ES-I3 (cell line): ENCODE measurements at regions not wholly inside any gene's neighbourhood (a gene's known extent, or its start where the extent isn't known, plus 50 kb on each side); places are given as distances from the start of the nearest gene placed in this dataset.
"Not testable (repeated sequence)": the region's sequence is repeated elsewhere in the genome, so short reads cannot be mapped to it uniquely, and the experiment has no call there.

ENCODE experiments used
- H3K36me3 ChIP-seq: 2 replicates; pipeline ENCODE4 v1.6.1; 2013; ENCODE audit warnings: mild to moderate bottlenecking, low read length, control low read depth, moderate library complexity; ENCODE audit not compliant: insufficient read depth
- H3K4me1 ChIP-seq: 2 replicates; pipeline ENCODE4 v1.6.1; 2013; ENCODE audit warnings: mild to moderate bottlenecking, control low read depth, low read length; ENCODE audit not compliant: insufficient read depth
- H3K9ac ChIP-seq: 2 replicates; pipeline ENCODE4 v1.6.1; 2013; ENCODE audit warnings: low read depth, mild to moderate bottlenecking, low read length, moderate library complexity
- H3K9me3 ChIP-seq: 2 replicates; pipeline ENCODE4 v1.6.1; 2013; ENCODE audit warnings: mild to moderate bottlenecking, low read length, moderate library complexity; ENCODE audit not compliant: control insufficient read depth, insufficient read depth

DNA sequence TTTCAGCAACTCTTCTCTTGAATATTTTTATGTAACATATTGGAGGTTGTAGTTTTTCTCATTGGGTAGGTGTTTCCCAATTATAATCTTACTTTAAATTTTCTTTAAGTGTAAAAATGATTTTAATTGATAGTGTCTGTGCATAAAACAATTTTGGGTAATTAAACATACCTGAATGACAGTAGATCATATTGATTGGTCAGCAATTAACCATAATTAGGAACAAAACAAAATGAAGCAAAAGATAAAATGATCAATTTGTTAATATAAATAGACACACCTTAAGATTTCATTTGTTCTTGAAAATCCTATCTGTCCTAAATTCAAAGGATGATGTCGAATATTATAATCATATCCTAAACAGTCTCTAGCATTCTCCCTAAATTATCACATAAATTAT, 468.3 kb downstream of the PDZRN4 start:
- no peaks in the 10 kb centered on the region; the same call in 1 of the 2 replicates for H3K9me3 ChIP-seq
- no peaks in the 10 kb centered on the region for H3K4me1 ChIP-seq
- H3K9ac ChIP-seq: no peak overlapping the region
- H3K36me3 ChIP-seq: no peaks in the 10 kb centered on the region

DNA sequence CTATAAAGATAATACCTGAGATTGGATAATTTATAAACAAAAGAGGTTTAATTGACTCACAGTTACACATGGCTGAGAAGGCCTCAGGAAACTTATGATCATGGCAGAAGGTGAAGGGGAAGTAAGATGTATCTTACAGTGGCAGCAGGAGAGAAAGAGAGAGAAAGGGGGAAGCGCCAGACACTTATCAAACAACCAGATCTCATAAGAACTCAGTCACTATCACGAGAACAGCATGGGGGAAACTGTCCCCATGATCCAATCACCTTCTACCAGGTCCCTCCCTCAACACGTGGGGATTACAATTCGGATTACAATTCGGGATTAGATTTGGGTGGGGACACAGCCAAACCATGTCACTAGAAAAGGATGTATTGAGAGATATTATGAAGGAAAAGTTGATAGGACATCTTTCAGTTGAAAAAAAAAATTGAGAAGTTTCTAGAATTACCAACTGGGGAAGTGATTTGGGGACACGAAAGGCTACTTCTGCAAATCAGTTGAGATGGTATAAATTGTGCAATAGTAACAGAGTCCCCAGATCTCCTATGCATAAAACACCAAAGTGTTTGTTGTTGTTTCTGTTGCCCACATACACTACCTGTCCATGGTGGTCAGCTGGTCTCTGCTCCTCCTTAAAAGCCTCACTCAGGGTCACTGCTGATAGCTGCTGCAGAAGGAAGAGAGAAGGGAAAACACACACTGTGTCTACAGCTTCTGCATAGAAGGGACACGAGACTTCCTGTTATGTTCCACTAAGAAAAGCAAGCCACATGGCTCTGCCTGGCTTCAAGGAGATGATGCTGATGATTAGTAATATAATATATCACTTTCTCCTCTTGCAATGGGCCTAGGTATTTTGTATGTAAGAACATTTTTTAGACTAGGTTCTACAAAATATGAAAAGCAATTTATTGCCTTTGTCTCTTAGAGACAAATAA, 465.5 kb downstream of the PDZRN4 start:
- H3K9ac ChIP-seq: no peak overlapping the region
- no peaks in the 10 kb centered on the region for H3K36me3 ChIP-seq
- no peaks in the 10 kb centered on the region for H3K4me1 ChIP-seq
- no peaks in the 10 kb centered on the region for H3K9me3 ChIP-seq

DNA sequence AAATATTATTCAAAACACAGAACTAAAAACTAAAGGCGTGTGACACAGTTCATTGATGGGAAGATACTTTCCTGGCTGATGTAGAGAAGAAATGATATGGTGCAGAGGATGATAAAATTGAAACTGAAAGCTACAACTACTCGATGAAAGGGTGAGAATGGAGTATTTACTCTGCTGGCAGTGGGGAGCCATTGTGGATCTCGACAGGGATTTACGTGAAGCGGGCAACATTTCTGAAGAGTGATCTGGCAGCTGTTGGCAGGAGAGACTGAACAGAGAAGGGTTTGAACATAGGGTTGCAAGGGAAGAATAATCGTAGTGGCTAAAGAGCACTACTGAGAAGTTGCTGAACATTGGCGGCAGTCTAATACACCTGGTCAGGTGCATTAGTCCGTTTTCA, 464.9 kb downstream of the PDZRN4 start:
- Histone ChIP-seq H3K36me3 (no peaks in the 10 kb centered on the region), H3K9ac (no peak overlapping the region), H3K9me3 (no peaks in the 10 kb centered on the region), H3K4me1 (no peaks in the 10 kb centered on the region)

DNA sequence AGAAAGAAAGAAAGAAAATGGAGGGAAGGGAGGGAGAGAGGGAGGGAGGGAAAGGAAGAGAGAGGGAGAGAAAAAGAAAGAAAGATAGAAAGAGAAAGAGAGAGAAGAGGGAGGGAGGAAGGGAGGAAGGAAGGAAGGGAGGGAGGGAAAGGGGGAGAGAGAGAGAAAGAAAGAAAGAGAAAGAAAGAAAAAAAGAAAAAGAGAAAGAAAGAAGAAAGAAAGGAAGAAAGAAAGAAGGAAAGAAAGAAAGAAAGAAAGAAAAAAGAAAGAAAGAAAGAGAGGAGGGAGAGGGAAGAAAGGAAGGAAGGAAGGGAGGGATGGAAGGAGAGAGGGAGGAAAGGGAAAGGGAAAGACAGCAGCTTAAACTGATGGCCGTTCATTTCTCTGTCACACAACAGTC, 457.5 kb downstream of the PDZRN4 start:
- Histone ChIP-seq H3K9me3 (no peaks in the 10 kb centered on the region), H3K9ac (no peak overlapping the region), H3K36me3 (no peaks in the 10 kb centered on the region), H3K4me1 (no peaks in the 10 kb centered on the region)

DNA sequence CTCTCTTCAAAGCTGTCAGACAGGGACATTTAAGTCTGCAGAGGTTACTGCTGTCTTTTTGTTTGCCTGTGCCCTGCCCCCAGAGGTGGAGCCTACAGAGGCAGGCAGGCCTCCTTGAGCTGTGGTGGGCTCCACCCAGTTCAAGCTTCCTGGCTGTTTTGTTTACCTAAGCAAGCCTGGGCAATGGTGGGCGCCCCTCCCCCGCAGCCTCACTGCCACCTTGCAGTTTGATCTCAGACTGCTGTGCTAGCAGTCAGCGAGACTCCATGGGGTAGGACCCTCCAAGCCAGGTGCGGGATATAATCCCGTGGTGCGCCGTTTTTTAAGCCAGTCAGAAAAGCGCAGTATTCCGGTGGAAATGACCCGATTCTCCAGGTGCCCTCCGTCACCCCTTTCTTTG, 454.7 kb downstream of the PDZRN4 start:
- H3K4me1 ChIP-seq, H3K36me3 ChIP-seq, H3K9ac ChIP-seq, H3K9me3 ChIP-seq: not testable (repeated sequence)

DNA sequence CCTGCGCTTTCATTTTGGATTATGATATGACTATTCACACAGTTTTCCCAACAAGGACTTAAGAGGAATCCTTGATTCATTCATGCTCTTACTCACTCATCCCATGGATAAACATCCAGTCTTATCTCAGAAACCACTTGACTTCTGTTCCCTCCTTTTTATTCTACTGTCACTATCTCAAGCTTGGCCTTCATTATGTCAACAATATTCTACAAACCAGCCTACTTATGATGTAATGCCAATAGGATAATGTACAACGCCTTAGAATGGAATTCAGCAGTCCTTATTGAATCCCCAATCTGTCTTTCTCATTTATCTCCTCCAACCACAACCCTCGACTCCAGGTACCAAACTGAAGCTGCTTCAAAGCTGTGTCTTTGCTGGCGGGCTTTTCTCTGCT, 448.5 kb downstream of the PDZRN4 start:
- Histone ChIP-seq H3K4me1 (no peaks in the 10 kb centered on the region), H3K36me3 (no peaks in the 10 kb centered on the region), H3K9ac (no peak overlapping the region), H3K9me3 (no peaks in the 10 kb centered on the region)

DNA sequence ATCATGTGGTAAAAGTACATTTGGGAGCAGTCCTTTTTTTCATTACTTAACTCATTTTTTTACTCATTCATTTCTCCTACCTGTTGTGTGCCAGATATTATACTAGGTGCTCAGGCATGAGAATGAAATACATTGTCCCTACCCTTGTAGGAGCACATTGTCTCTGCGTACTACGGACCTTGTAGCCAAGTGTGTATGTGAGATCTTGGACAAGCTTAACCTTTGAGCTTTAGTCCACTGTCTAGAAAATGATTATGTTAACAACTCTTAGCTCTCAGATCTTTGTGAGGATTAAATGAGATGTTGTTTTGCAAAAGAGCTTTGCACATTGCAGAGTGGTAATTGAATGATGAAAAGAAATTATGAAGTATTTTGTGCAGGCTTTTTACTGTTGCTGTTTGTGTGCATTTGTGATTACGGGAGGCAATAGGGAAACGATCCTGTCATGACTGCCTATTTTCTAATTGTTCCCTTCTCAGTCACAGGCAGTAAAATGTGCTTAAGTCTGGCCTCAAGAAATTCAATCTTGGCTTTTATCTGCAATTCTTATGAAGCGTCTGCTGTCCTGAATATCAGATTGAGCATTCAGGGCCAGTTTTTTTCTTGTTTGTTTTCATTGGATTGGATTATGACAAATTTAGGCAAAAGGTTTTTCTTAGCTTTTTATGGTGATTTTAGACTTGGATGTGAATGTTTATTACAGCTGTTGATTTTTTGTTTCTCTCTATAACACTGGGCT, 447.7 kb downstream of the PDZRN4 start:
- Histone ChIP-seq H3K4me1 (no peaks in the 10 kb centered on the region), H3K9ac (no peak overlapping the region), H3K9me3 (no peaks in the 10 kb centered on the region), H3K36me3 (no peaks in the 10 kb centered on the region)

DNA sequence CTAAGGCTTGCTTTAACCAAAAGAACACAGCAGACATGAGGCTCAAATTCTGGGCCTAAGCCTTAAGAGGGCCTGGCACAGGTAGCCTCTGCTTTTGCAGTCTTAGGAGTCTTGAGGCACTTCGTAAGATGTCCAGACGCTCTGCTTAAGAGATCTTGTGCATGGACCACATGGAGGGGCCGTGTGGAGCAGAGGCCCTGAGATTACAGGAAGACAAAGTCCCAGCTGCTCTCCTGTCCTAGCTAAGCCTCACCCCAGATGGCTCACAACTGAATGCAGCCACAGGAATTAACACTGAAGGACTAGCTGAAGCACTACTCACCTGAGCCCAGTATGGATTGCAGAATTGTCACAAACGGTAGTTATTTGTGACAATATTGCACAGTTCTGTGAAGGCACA, 446.0 kb downstream of the PDZRN4 start:
- Histone ChIP-seq H3K4me1 (no peaks in the 10 kb centered on the region), H3K9me3 (no peaks in the 10 kb centered on the region), H3K9ac (no peak overlapping the region), H3K36me3 (no peaks in the 10 kb centered on the region)

DNA sequence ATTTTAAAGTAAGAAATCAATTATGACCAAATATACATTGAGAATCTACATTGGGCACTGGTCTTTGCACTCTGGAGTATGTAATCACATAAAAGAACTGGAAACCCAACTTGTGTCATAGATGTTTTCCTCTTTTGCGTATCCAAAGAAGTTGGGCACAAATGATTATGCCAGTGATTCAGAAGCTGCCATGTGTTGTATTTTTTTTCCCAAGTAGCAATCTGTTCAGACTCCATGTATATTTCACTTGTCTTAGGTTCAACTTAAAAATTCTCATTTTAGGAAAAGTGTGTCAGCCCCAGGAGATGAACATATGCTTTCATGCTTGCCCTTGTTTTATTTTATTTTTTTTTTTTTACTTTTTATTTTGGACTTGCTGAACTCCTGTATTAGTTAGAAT, 441.5 kb downstream of the PDZRN4 start:
- Histone ChIP-seq H3K36me3 (no peaks in the 10 kb centered on the region), H3K4me1 (no peaks in the 10 kb centered on the region), H3K9me3 (no peaks in the 10 kb centered on the region; the same call in 1 of the 2 replicates), H3K9ac (no peak overlapping the region)

DNA sequence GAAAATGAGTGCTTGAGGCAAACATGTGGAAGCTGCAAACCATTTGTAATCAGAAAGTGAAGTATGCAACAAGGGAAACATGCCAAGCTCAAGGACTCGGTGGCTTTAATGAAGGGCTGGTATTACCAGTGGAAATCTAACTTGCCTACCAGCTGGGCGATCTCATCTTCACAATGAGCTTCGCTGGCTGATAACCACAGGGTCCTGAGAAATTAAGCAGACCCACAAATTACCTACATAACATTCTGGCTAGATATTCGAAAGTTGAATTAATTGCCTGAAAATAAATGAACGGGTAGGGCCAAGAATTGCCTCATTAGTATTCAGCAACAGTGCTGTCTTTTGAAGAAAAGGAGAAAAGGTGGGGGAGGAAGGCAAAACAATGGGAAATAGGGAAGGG, 439.4 kb downstream of the PDZRN4 start:
- no peaks in the 10 kb centered on the region; the same call in 1 of the 2 replicates for H3K9me3 ChIP-seq
- H3K9ac ChIP-seq: no peak overlapping the region
- no peaks in the 10 kb centered on the region for H3K4me1 ChIP-seq
- no peaks in the 10 kb centered on the region for H3K36me3 ChIP-seq

DNA sequence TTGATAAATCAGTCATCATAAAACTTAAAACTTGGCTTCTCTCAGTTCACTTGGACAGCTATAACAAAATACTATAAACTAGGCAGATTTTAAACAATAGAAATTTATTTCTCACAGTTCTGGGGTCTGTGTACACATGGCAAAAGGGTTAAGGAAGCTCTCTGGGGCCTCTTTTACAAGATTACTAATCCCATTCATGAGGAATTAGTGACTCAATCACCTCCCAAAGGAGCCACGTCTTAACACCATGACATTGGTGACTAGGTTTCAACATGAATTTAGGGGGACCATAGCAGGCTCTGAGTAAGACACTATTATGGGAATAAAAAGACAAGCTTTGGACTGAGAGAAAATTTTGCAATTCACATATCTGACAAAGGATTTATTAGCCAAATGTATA, 436.5 kb downstream of the PDZRN4 start:
- H3K36me3 ChIP-seq: no peaks in the 10 kb centered on the region
- H3K9ac ChIP-seq: no peak overlapping the region
- no peaks in the 10 kb centered on the region; the same call in 1 of the 2 replicates for H3K9me3 ChIP-seq
- H3K4me1 ChIP-seq: peaks cover 1% of the 10 kb centered on the region; the same call in 1 of the 2 replicates
